SK-N-SH treated with all-trans-retinoic acid at 6 μM for 48 hours (cell line): ENCODE measurements at regions not wholly inside any gene's neighbourhood (a gene's known extent, or its start where the extent isn't known, plus 50 kb on each side); places are given as distances from the start of the nearest gene placed in this dataset.

Source experiments
- ATAC-seq: fragments of 200-7000 bp; cut with Tn5 transposase; 3 replicates; pipeline ENCODE4 v1.9.1; 2020; ENCODE audit warnings: mild to moderate bottlenecking, moderate library complexity
- BACH2 ChIP-seq: fragments of 250-450 bp; sonication (Bioruptor Pico); IDR thresholded peaks from 2 replicates; pipeline ENCODE4 v1.9.0; 2021; ENCODE audit warnings: mild to moderate bottlenecking, borderline replicate concordance
- CSDC2 ChIP-seq: fragments of 250-450 bp; sonication (Bioruptor Pico); IDR thresholded peaks from 2 replicates; pipeline ENCODE4 v1.5.0; 2020; ENCODE audit warnings: mild to moderate bottlenecking, moderate library complexity
- GLIS3 ChIP-seq: fragments of 250-450 bp; sonication (Bioruptor Pico); IDR thresholded peaks from 2 replicates; pipeline ENCODE4 v1.5.0; 2020; ENCODE audit warnings: mild to moderate bottlenecking, moderate library complexity
- ISL1 ChIP-seq: fragments of 250-450 bp; sonication (Bioruptor Pico); IDR thresholded peaks from 2 replicates; pipeline ENCODE4 v2.1.2; 2022; ENCODE audit warnings: mild to moderate bottlenecking, moderate library complexity
- OSR1 ChIP-seq: fragments of 250-450 bp; sonication (Bioruptor Pico); IDR thresholded peaks from 2 replicates; pipeline ENCODE4 v1.8.0; 2022; ENCODE audit warnings: moderate library complexity, mild to moderate bottlenecking, inconsistent platforms
- POU6F1 ChIP-seq: fragments of 250-450 bp; sonication (Bioruptor Pico); IDR thresholded peaks from 2 replicates; pipeline ENCODE4 v1.8.0; 2021; ENCODE audit warnings: low read depth, mild to moderate bottlenecking, moderate library complexity, borderline replicate concordance
- PPARA ChIP-seq: fragments of 250-450 bp; sonication (Bioruptor Pico); IDR thresholded peaks from 2 replicates; pipeline ENCODE4 v1.5.0; 2020; ENCODE audit warnings: mild to moderate bottlenecking, borderline replicate concordance
- RARB ChIP-seq: fragments of 250-450 bp; sonication (Bioruptor Pico); IDR thresholded peaks from 2 replicates; pipeline ENCODE4 v1.8.0; 2021; ENCODE audit warnings: mild to moderate bottlenecking, moderate library complexity
- SNAI2 ChIP-seq: fragments of 250-450 bp; sonication (Bioruptor Pico); IDR thresholded peaks from 2 replicates; pipeline ENCODE4 v1.5.0; 2020; ENCODE audit warnings: mild to moderate bottlenecking, moderate library complexity
- TCF4 ChIP-seq: fragments of 250-450 bp; sonication (Bioruptor Pico); IDR thresholded peaks from 2 replicates; pipeline ENCODE4 v1.8.0; 2021; ENCODE audit warnings: mild to moderate bottlenecking, moderate library complexity, borderline replicate concordance
- TOX ChIP-seq: fragments of 250-450 bp; sonication (Bioruptor Pico); IDR thresholded peaks from 2 replicates; pipeline ENCODE4 v1.8.0; 2021; ENCODE audit warnings: mild to moderate bottlenecking, moderate library complexity, borderline replicate concordance
- TSHZ2 ChIP-seq: fragments of 250-450 bp; sonication (Bioruptor Pico); IDR thresholded peaks from 2 replicates; pipeline ENCODE4 v1.5.0; 2020; ENCODE audit warnings: mild to moderate bottlenecking, moderate library complexity
- ZFP3 ChIP-seq: fragments of 250-450 bp; sonication (Bioruptor Pico); IDR thresholded peaks from 2 replicates; pipeline ENCODE4 v1.5.0; 2020; ENCODE audit warnings: mild to moderate bottlenecking, moderate library complexity
- ZFP30 ChIP-seq: fragments of 450-650 bp; formaldehyde crosslinking; IDR thresholded peaks from 2 replicates; pipeline ENCODE4 v1.5.0; 2022; ENCODE audit warnings: mild to moderate bottlenecking, moderate library complexity
- ZNF70 ChIP-seq: fragments of 450-650 bp; formaldehyde crosslinking; IDR thresholded peaks from 2 replicates; pipeline ENCODE4 v1.5.0; 2020; ENCODE audit warnings: mild to moderate bottlenecking, moderate library complexity
- ZNF8 ChIP-seq: fragments of 450-650 bp; formaldehyde crosslinking; IDR thresholded peaks from 2 replicates; pipeline ENCODE4 v1.5.0; 2020; ENCODE audit warnings: mild to moderate bottlenecking, moderate library complexity
- TF ChIP-seq, protein P1 (sequence below): fragments of 250-450 bp; sonication (Bioruptor Pico); IDR thresholded peaks from 2 replicates; pipeline ENCODE4 v1.8.0; 2020; ENCODE audit warnings: mild to moderate bottlenecking, moderate library complexity, borderline replicate concordance
- TF ChIP-seq, protein P2 (sequence below): fragments of 250-450 bp; sonication (Bioruptor Pico); IDR thresholded peaks from 2 replicates; pipeline ENCODE4 v1.5.1; 2021; ENCODE audit warnings: mild to moderate bottlenecking, moderate library complexity
- TF ChIP-seq, protein P3 (sequence below): fragments of 250-450 bp; sonication (Bioruptor Pico); IDR thresholded peaks from 2 replicates; pipeline ENCODE4 v1.5.1; 2020; ENCODE audit warnings: low read depth, mild to moderate bottlenecking, moderate library complexity

DNA sequence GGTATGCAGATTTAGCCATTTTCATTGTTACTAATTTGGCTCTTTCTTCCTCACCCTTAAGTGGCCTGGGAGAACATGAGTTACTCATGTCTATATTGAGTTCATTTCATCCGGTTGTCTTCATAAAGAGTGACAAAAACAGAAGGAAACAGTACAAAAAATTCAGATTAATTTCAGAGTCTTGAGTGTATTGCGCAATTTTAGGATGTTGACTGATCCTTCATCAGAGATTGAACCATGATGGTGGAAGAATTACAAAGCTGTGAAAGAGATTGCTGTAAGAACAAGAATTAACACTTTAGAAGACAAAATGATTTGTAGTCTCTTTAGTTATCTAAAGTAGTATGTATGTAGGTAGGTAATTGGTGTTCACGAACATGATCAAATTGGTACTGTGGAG, 194.0 kb upstream of the PPP1R3A start:
- no peak for TF ChIP-seq CSDC2
- TF ChIP-seq ISL1 (CRISPR knock-in tag): no peak
- TF ChIP-seq RARB (CRISPR knock-in tag): no peak
- TF ChIP-seq ZNF70 (CRISPR knock-in tag): no peak
- TF ChIP-seq ZFP3 (CRISPR knock-in tag): no peak
- TF ChIP-seq TSHZ2 (CRISPR knock-in tag): no peak
- TF ChIP-seq, all 23 proteins: peak for 0
- no peak for ATAC-seq

GRCh38 chr7:114110666-114111065, 191.9 kb upstream of the PPP1R3A start:
- ATAC-seq: no peak

DNA sequence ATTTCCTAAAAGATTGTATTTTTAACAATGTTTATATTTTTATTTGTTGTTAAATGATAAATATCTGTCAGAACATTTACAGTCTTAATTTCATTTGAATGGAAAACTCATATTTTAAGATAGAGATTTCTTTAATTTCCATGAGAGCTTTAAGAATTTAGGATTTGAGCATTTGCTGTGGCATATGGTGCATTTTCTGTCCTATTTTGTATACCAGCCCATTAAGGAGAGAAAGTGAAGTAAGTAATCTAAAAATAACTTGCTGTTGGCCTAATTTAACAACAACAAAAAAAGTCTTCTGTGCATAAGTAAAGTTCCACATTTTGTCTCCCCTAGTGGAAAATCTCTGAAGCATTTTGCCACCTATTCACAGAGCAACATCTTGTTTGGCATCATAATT, 190.9 kb upstream of the PPP1R3A start:
- TF ChIP-seq ZNF8 (no peak), SNAI2 (no peak), OSR1 (CRISPR knock-in tag) (no peak), TSHZ2 (CRISPR knock-in tag) (no peak), ISL1 (CRISPR knock-in tag) (no peak), ZFP30 (CRISPR knock-in tag) (no peak), POU6F1 (CRISPR knock-in tag) (no peak), BACH2 (CRISPR knock-in tag) (no peak), GLIS3 (CRISPR knock-in tag) (no peak), CSDC2 (no peak), TCF4 (CRISPR knock-in tag) (no peak), ZNF70 (CRISPR knock-in tag) (no peak), RARB (CRISPR knock-in tag) (no peak), PPARA (CRISPR knock-in tag) (no peak), TOX (CRISPR knock-in tag) (no peak)
- TF ChIP-seq, protein P1, sequence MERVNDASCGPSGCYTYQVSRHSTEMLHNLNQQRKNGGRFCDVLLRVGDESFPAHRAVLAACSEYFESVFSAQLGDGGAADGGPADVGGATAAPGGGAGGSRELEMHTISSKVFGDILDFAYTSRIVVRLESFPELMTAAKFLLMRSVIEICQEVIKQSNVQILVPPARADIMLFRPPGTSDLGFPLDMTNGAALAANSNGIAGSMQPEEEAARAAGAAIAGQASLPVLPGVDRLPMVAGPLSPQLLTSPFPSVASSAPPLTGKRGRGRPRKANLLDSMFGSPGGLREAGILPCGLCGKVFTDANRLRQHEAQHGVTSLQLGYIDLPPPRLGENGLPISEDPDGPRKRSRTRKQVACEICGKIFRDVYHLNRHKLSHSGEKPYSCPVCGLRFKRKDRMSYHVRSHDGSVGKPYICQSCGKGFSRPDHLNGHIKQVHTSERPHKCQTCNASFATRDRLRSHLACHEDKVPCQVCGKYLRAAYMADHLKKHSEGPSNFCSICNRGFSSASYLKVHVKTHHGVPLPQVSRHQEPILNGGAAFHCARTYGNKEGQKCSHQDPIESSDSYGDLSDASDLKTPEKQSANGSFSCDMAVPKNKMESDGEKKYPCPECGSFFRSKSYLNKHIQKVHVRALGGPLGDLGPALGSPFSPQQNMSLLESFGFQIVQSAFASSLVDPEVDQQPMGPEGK (CRISPR knock-in tag): no peak
- TF ChIP-seq, protein P2, sequence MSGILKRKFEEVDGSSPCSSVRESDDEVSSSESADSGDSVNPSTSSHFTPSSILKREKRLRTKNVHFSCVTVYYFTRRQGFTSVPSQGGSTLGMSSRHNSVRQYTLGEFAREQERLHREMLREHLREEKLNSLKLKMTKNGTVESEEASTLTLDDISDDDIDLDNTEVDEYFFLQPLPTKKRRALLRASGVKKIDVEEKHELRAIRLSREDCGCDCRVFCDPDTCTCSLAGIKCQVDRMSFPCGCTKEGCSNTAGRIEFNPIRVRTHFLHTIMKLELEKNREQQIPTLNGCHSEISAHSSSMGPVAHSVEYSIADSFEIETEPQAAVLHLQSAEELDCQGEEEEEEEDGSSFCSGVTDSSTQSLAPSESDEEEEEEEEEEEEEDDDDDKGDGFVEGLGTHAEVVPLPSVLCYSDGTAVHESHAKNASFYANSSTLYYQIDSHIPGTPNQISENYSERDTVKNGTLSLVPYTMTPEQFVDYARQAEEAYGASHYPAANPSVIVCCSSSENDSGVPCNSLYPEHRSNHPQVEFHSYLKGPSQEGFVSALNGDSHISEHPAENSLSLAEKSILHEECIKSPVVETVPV (CRISPR knock-in tag): no peak
- TF ChIP-seq, protein P3, sequence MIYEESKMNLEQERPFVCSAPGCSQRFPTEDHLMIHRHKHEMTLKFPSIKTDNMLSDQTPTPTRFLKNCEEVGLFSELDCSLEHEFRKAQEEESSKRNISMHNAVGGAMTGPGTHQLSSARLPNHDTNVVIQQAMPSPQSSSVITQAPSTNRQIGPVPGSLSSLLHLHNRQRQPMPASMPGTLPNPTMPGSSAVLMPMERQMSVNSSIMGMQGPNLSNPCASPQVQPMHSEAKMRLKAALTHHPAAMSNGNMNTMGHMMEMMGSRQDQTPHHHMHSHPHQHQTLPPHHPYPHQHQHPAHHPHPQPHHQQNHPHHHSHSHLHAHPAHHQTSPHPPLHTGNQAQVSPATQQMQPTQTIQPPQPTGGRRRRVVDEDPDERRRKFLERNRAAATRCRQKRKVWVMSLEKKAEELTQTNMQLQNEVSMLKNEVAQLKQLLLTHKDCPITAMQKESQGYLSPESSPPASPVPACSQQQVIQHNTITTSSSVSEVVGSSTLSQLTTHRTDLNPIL (CRISPR knock-in tag): no peak
- TF ChIP-seq, all 23 proteins: peak for 0
- ATAC-seq: no peak

More at GRCh38 chr7:114110666-114111065, 191.9 kb upstream of the PPP1R3A start:
- TF ChIP-seq ZNF8 (no peak), TSHZ2 (CRISPR knock-in tag) (no peak)
